Ovary (tissue), 7 donors: ENCODE measurements at regions not wholly inside any gene's neighbourhood (a gene's known extent, or its start where the extent isn't known, plus 50 kb on each side); places are given as distances from the start of the nearest gene placed in this dataset.
"Not testable (repeated sequence)": the region's sequence is repeated elsewhere in the genome, so short reads cannot be mapped to it uniquely, and the experiment has no call there.

Source experiments
- DNase-seq, 5 donors: peaks; one replicate each; pipeline ENCODE4 v3.0.0-alpha.2; 2019 to 2020
- H3K27ac ChIP-seq, 2 donors: fragments of 200-600 bp; one replicate each; pipeline versions ENCODE4 v1.5.1 to v1.8.0; 2019 to 2022
- H3K27me3 ChIP-seq: fragments of 200-600 bp; one replicate; pipeline ENCODE4 v1.8.0; 2022
- H3K36me3 ChIP-seq: fragments of 200-600 bp; sonication (generic); one replicate; pipeline ENCODE4 v1.5.1; 2019
- H3K4me1 ChIP-seq: one replicate; pipeline ENCODE4 v1.8.1; 2013; ENCODE audit warnings: mild to moderate bottlenecking, moderate library complexity; ENCODE audit not compliant: insufficient read depth
- H3K4me3 ChIP-seq: fragments of 200-600 bp; sonication (generic); one replicate; pipeline ENCODE4 v1.5.1; 2017
- H3K9me3 ChIP-seq, 2 donors: fragments of 200-600 bp in 1 of 2; sonication (generic) in 1 of 2; one replicate each; pipeline versions ENCODE4 v1.5.1 to v1.8.1; 2013 to 2019; ENCODE audit warnings: mild to moderate bottlenecking in 1 of 2, moderate library complexity in 1 of 2
- EP300 ChIP-seq: sonication (generic); formaldehyde crosslinking; IDR thresholded peaks from one replicate; pipeline ENCODE4 v1.6.1; 2017; ENCODE audit warnings: antibody characterized with exemption
- POLR2A ChIP-seq: fragments of 450-650 bp; IDR thresholded peaks from one replicate; pipeline ENCODE4 v1.6.1; 2017; ENCODE audit warnings: antibody characterized with exemption, mild to moderate bottlenecking, moderate library complexity
- WGBS, 3 donors: extraction: QIAGEN DNeasy Blood & Tissue Kit in 1 of 3; methylation state at CpG; one replicate each; pipeline versions ENCODE4 v1.1.5 to v1.1.7; 2013 to 2017; 5-methylcytosine and 5-hydroxymethylcytosine counted together
- intact Hi-C, 4 donors: fragments of 100-400 bp; cut with DNase I; formaldehyde crosslinking; loops; one replicate each; pipeline versions ENCODE4 v1.11.0 to v1.15.1; 2022 to 2023
- TF ChIP-seq, protein P1 (sequence below), 3 donors: fragments of 450-650 bp in 2 of 3; fragments of 200-600 bp in 1 of 3; IDR thresholded peaks; one replicate each; pipeline versions ENCODE4 v1.5.1 to v1.8.0; 2016 to 2022; ENCODE audit warnings: antibody characterized with exemption in 3 of 3, mild to moderate bottlenecking in 1 of 3
- donor health status: DM: no; HTN: no; CAD: no; lungs with moderate emphysema.
- donor health status: DM: no; HTN: no; CAD: no.
- donor health status: Bipolar disorder and iron deficiency.
- donor health status: DM: no; HTN: no; CAD: no.
- donor health status: DM: yes; HTN: yes; CAD: no.

DNA sequence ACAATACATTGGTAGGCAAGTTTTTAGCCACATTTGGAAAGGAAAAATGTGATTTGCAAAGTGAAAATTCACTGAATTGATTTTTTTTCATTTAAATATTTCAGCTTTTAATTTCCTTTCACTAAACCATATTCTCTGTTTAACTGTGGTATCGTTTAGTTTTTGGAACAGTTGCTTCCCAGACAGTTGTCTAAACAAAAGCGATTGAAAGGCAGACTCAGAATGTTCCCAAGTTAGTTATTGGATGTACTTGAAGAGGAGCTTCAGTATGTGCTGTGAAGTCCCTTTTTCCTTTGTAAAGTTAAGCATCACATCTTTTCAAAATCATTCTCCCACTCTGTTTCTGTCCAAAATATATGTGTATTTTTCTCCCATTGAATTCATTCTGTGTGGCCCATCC is 623.4 kb upstream of the LUZP2 start:
- 5 to 27% (median 14%) methylated on average over 2 of the region's 2 CpGs for WGBS, 3 donors
- TF ChIP-seq EP300 (no peak), POLR2A (no peak)
- intact Hi-C loops = no loop called here
- H3K27ac ChIP-seq = no peak overlapping the region
- no peaks in the 10 kb centered on the region for H3K27me3 ChIP-seq
- H3K36me3 ChIP-seq = no peaks in the 10 kb centered on the region
- no peaks in the 10 kb centered on the region for H3K4me1 ChIP-seq
- H3K9me3 ChIP-seq = no peaks in the 10 kb centered on the region
- DNase-seq = no peak
- no peak overlapping the region for H3K4me3 ChIP-seq

DNA sequence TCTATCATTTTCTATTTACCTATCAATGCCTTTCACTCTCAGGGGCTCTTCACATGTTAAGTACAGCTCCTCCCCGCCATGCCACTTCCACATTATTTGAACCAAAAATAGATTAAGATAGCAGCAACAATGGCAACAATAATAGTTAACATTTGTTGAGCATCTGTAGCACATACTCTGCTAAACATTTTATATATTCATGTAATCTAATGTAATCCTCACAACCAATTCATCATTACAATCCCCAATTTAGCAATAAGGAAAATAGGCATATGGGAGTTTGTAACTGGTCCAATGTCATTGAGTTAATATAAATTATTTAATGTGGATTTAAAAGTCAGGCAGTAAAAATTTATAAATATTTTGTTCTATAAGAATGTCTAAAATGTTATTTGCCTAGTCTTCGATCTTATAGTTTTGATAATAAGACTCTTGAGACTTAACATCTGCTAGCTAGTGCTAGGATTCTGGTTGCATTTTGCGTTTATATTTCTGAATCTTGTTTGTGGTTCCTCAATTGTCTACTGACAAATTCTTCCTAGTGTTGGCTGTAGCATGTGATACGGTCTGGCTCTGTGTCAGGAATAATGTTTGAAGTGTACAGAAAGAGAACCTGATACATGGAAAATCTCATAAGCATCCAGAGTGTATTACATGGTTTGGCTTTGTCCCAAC is 621.5 kb upstream of the LUZP2 start:
- no peaks in the 10 kb centered on the region for H3K27me3 ChIP-seq
- H3K4me1 ChIP-seq = no peaks in the 10 kb centered on the region
- no peaks in the 10 kb centered on the region for H3K36me3 ChIP-seq
- intact Hi-C loops = no loop called here
- no peaks in the 10 kb centered on the region for H3K9me3 ChIP-seq
- no peak overlapping the region for H3K4me3 ChIP-seq
- WGBS, 3 donors = 26 to 38% (median 31%) methylated on average over 4 of the region's 4 CpGs
- H3K27ac ChIP-seq = no peak overlapping the region
- DNase-seq = no peak
- TF ChIP-seq EP300 = no peak
- no peak for TF ChIP-seq POLR2A
- TF ChIP-seq, protein P1, sequence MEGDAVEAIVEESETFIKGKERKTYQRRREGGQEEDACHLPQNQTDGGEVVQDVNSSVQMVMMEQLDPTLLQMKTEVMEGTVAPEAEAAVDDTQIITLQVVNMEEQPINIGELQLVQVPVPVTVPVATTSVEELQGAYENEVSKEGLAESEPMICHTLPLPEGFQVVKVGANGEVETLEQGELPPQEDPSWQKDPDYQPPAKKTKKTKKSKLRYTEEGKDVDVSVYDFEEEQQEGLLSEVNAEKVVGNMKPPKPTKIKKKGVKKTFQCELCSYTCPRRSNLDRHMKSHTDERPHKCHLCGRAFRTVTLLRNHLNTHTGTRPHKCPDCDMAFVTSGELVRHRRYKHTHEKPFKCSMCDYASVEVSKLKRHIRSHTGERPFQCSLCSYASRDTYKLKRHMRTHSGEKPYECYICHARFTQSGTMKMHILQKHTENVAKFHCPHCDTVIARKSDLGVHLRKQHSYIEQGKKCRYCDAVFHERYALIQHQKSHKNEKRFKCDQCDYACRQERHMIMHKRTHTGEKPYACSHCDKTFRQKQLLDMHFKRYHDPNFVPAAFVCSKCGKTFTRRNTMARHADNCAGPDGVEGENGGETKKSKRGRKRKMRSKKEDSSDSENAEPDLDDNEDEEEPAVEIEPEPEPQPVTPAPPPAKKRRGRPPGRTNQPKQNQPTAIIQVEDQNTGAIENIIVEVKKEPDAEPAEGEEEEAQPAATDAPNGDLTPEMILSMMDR (IDR thresholded peaks at IDR 0.05) = no peak

DNA sequence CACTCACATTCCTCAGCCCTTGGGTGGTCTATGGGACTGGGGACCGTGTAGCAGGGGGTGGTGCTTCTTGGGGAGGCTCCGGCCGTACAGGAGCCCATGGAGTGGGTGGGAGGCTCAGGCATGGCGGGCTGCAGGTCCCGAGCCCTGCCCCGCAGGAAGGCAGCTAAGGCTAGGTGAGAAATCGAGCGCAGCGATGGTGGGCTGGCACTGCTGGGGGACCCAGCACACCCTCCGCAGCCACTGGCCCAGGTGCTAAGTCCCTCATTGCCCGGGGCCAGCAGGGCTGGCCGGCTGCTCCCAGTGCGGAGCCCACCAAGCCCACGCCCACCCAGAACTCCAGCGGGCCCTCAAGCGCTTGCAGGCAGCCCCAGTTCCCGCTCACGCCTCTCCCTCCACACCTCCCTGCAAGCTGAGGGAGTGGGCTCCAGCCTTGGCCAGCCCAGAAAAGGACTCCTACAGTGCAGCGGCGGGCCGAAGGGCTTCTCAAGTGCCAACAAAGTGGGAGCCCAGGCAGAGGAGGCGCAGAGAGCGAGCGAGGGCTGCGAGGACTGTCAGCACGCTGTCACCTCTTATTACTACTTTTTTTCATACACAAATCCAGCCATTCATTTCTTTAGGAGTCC is 613.3 kb upstream of the LUZP2 start:
- WGBS, 3 donors = 94 to 96% (median 94%) methylated on average over 23 to 26 of the region's 26 CpGs
- H3K4me1 ChIP-seq, H3K36me3 ChIP-seq, H3K27ac ChIP-seq, H3K4me3 ChIP-seq, intact Hi-C loops, H3K9me3 ChIP-seq, H3K27me3 ChIP-seq, DNase-seq: not testable (repeated sequence)

DNA sequence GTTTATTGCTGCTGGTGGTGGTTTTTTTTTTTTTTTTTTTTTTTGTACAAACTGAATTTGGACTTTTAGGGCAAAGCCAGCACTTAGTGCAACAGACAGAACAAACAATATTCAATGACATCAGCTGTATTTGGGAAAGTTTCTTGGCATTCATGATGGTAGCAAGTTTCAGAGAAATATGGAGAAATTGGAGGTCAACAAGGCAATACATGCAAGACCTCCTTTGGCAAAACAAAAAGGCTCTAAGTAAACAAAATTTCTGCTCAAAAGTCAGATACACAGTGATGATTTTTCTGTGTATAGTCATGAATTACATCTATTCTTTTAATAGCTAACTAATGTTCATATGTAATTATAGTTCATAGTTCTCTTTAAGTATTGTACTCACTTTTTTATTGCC is 612.5 kb upstream of the LUZP2 start:
- no peak for DNase-seq
- no peaks in the 10 kb centered on the region for H3K36me3 ChIP-seq
- no peaks in the 10 kb centered on the region for H3K9me3 ChIP-seq
- H3K4me3 ChIP-seq = no peak overlapping the region
- H3K4me1 ChIP-seq = no peaks in the 10 kb centered on the region
- no peak for TF ChIP-seq EP300
- no peak for TF ChIP-seq POLR2A
- TF ChIP-seq, protein P1 (IDR thresholded peaks at IDR 0.05) = no peak
- intact Hi-C loops = no loop called here
- H3K27me3 ChIP-seq = no peaks in the 10 kb centered on the region
- no peak overlapping the region for H3K27ac ChIP-seq

DNA sequence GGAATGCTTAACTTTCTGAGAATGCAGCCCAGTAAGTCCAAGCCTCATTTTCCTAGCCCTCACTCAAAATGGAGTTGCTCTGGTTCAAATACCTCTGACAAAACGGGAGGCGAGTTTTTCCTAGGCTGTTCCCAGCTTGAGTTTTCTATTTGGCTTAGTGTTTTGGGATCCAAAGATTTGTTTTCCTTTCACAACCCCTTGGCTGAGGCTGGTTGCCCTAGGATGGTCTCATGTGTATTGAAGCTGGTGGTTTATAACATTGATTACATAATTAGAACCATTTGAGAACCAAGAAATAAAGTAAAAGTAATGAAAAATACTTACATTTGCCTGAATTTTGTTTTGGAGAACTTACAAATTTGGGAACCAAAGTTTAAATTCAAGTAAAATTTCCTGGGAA is 611.1 kb upstream of the LUZP2 start:
- Histone ChIP-seq H3K4me1 (no peaks in the 10 kb centered on the region), H3K36me3 (no peaks in the 10 kb centered on the region), H3K27ac (no peak overlapping the region), H3K9me3 (no peaks in the 10 kb centered on the region), H3K27me3 (no peaks in the 10 kb centered on the region), H3K4me3 (no peak overlapping the region)
- WGBS, 3 donors = 69 to 84% (median 72%) methylated on average over 2 of the region's 2 CpGs
- no peak for TF ChIP-seq EP300
- TF ChIP-seq, protein P1 (IDR thresholded peaks at IDR 0.05) = no peak
- no peak for TF ChIP-seq POLR2A
- intact Hi-C loops = no loop called here
- no peak for DNase-seq

DNA sequence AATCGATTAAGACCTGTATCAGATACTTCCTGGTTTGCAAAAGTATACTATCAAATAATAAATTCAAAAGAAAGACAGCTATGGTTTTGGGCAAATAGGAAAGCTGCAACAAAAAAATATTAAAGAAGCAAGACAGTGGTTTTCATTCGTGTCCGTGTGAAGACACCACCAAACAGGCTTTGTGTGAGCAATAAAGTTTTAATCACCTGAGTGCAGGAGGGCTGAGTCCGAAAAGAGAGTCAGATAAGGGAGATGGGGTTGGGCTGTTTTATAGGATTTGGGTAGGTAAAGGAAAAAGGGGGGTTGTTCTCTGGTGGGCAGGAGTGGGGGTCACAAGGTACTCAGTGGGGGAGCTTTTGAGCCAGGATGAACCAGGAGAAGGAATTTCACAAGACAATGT is 609.7 kb upstream of the LUZP2 start:
- H3K36me3 ChIP-seq, H3K27me3 ChIP-seq, intact Hi-C loops, H3K27ac ChIP-seq, H3K4me3 ChIP-seq, H3K9me3 ChIP-seq, DNase-seq, H3K4me1 ChIP-seq: not testable (repeated sequence)
- 83 to 93% (median 88%) methylated on average over 4 of the region's 4 CpGs for WGBS, 3 donors
